GM12878 (cell line): ENCODE measurements at regions not wholly inside any gene's neighbourhood (a gene's known extent, or its start where the extent isn't known, plus 50 kb on each side); places are given as distances from the start of the nearest gene placed in this dataset.

Experiments
- ATAC-seq: fragments of 200-7000 bp; cut with Tn5 transposase; 3 replicates; pipeline ENCODE4 v1.9.1; 2020; ENCODE audit warnings: mild to moderate bottlenecking, moderate library complexity
- BruUV-seq: library from RNA; stranded (reverse); fragments of 400-500 nt; replicated peaks from 2 replicates; lab custom pipeline; 2021; lab: Mats Ljungman, UMichigan
- CTCF ChIA-PET: fragments of 300-600 bp; sonication (Branson Sonifier 250); formaldehyde crosslinking; extraction: SDS; loops from one replicate; lab custom pipeline; 2021; ENCODE audit warnings: inconsistent platforms; lab: Yijun Ruan, JAX
- POLR2A ChIA-PET: fragments of 350-600 bp; formaldehyde crosslinking; extraction: SDS; loops from one replicate; lab custom pipeline; 2021; ENCODE audit warnings: inconsistent platforms; lab: Charles Lee
- RAD21 ChIA-PET: fragments of 300-600 bp; sonication (Branson Sonifier 250); formaldehyde crosslinking; loops from one replicate; lab custom pipeline; 2023; ENCODE audit warnings: antibody characterized with exemption; ENCODE audit not compliant: unreplicated experiment; lab: Charles Lee
- SMC1A ChIA-PET: fragments of 300-600 bp; sonication (Branson Sonifier 250); formaldehyde crosslinking; loops from one replicate; lab custom pipeline; 2023; ENCODE audit not compliant: unreplicated experiment, uncharacterized antibody; lab: Charles Lee
- DNase-seq: peaks from one replicate; pipeline ENCODE4 v3.0.0-alpha.2; 2011; ENCODE audit warnings: low read depth, low spot score
- FAIRE-seq: peaks from 3 replicates; lab custom pipeline; 2011; peaks lifted over from hg19 to GRCh38; lab: Jason Lieb, UNC
- H2AFZ ChIP-seq: 2 replicates; pipeline ENCODE4 v1.6.0; 2011; ENCODE audit warnings: low read depth, low read length, control low read depth; ENCODE audit not compliant: control insufficient read depth
- H3K27ac ChIP-seq: 2 replicates; pipeline ENCODE4 v1.5.1; 2011; ENCODE audit warnings: control low read depth; ENCODE audit not compliant: control insufficient read depth, insufficient read depth
- H3K27me3 ChIP-seq, 2 experiments: replicated peaks in 1 of 2; 2 replicates each; pipeline versions ENCODE4 v1.6.0 to v1.6.1; 2011; ENCODE audit warnings: low read length in 1 of 2; ENCODE audit not compliant: control insufficient read depth in 2 of 2, insufficient read depth in 2 of 2
- H3K36me3 ChIP-seq, 2 experiments: 2 replicates each; pipeline ENCODE4 v1.5.1; 2011; ENCODE audit warnings: low read length in 1 of 2; ENCODE audit not compliant: control insufficient read depth in 2 of 2, insufficient read depth in 2 of 2
- H3K4me1 ChIP-seq: 2 replicates; pipeline ENCODE4 v1.6.1; 2011; ENCODE audit warnings: mild to moderate bottlenecking, low read length, moderate library complexity, mixed read lengths; ENCODE audit not compliant: control insufficient read depth, insufficient read depth
- H3K4me2 ChIP-seq: 2 replicates; pipeline ENCODE4 v1.6.0; 2011; ENCODE audit warnings: control low read depth; ENCODE audit not compliant: control insufficient read depth, insufficient read depth
- H3K4me3 ChIP-seq: fragments of 200-600 bp; sonication (generic); 2 replicates; pipeline ENCODE4 v1.5.1; 2016
- H3K79me2 ChIP-seq: 2 replicates; pipeline ENCODE4 v1.6.0; 2011; ENCODE audit warnings: low read length; ENCODE audit not compliant: control insufficient read depth, insufficient read depth
- H3K9ac ChIP-seq: 2 replicates; pipeline ENCODE4 v1.8.0; 2011; ENCODE audit warnings: low read length, control low read depth, mixed read lengths; ENCODE audit not compliant: control insufficient read depth, insufficient read depth
- H3K9me3 ChIP-seq: replicated peaks from 3 replicates; pipeline ENCODE4 v1.5.1; 2011; ENCODE audit warnings: mild to moderate bottlenecking, low read length; ENCODE audit not compliant: control insufficient read depth, insufficient read depth
- H4K20me1 ChIP-seq: 2 replicates; pipeline ENCODE4 v1.6.0; 2011; ENCODE audit not compliant: control insufficient read depth, insufficient read depth
- BCL11A ChIP-seq: IDR thresholded peaks from 2 replicates; pipeline ENCODE4 v1.6.1; 2011; ENCODE audit warnings: low read depth, low read length
- CREB1 ChIP-seq: IDR thresholded peaks from 2 replicates; pipeline ENCODE4 v1.6.1; 2012; ENCODE audit warnings: low read depth, mild to moderate bottlenecking, inconsistent platforms
- ELK1 ChIP-seq: IDR thresholded peaks from 2 replicates; pipeline ENCODE4 v1.6.1; 2012; ENCODE audit warnings: low read depth, low read length, improper control_type of control experiment
- ETV6 ChIP-seq, 2 experiments: fragments of 450-650 bp in 1 of 2; IDR thresholded peaks in 1 of 2; conservative IDR thresholded peaks in 1 of 2; 2 replicates each; pipeline ENCODE4 v1.6.1; 2014; ENCODE audit warnings: antibody characterized with exemption in 1 of 2, borderline replicate concordance in 1 of 2, low read depth in 1 of 2, mild to moderate bottlenecking in 1 of 2, moderate library complexity in 1 of 2
- EZH2 ChIP-seq: IDR thresholded peaks from 2 replicates; pipeline ENCODE4 v1.6.1; 2012; ENCODE audit warnings: low read depth, mild to moderate bottlenecking, control low read depth, inconsistent platforms, low read length, borderline replicate concordance; ENCODE audit not compliant: control insufficient read depth
- MYC ChIP-seq: IDR thresholded peaks from 2 replicates; pipeline ENCODE4 v1.6.1; 2011; ENCODE audit warnings: mild to moderate bottlenecking, low read length, moderate library complexity, inconsistent platforms; ENCODE audit not compliant: insufficient read depth, insufficient replicate concordance, insufficient read length, severe bottlenecking
- NFXL1 ChIP-seq: fragments of 450-650 bp; IDR thresholded peaks from 2 replicates; pipeline ENCODE4 v1.6.1; 2017; ENCODE audit warnings: antibody characterized with exemption, mild to moderate bottlenecking, borderline replicate concordance
- RELA ChIP-seq: fragments of 450-650 bp; IDR thresholded peaks from 2 replicates; pipeline ENCODE4 v1.8.0; 2014; ENCODE audit warnings: borderline replicate concordance; ENCODE audit not compliant: partially characterized antibody
- SKIL ChIP-seq: fragments of 450-650 bp; IDR thresholded peaks from 2 replicates; pipeline ENCODE4 v1.6.1; 2017; ENCODE audit warnings: mild to moderate bottlenecking, low read depth, inconsistent platforms; ENCODE audit not compliant: poor library complexity, severe bottlenecking
- SREBF1 ChIP-seq: IDR thresholded peaks from 2 replicates; pipeline ENCODE4 v1.6.1; 2012; ENCODE audit warnings: mild to moderate bottlenecking, low read length
- TCF3 ChIP-seq: IDR thresholded peaks from 2 replicates; pipeline ENCODE4 v1.6.1; 2012; ENCODE audit warnings: low read depth, mild to moderate bottlenecking, low read length, borderline replicate concordance; ENCODE audit not compliant: insufficient read depth
- YBX1 ChIP-seq: fragments of 450-650 bp; IDR thresholded peaks from 2 replicates; pipeline ENCODE4 v1.6.1; 2016; ENCODE audit warnings: antibody characterized with exemption
- ZBTB11 ChIP-seq: fragments of 450-650 bp; formaldehyde crosslinking; IDR thresholded peaks from 2 replicates; pipeline ENCODE4 v1.5.0; 2022; ENCODE audit warnings: mild to moderate bottlenecking, missing genetic modification characterization
- ZBTB33 ChIP-seq: fragments of 450-650 bp; IDR thresholded peaks from 2 replicates; pipeline ENCODE4 v1.6.1; 2017; ENCODE audit warnings: mild to moderate bottlenecking
- WGBS: methylation state at CpG from one replicate; pipeline ENCODE4 v1.1.6; 2016; ENCODE audit warnings: low lambda C conversion rate; ENCODE audit not compliant: insufficient replicate concordance, insufficient coverage; ENCODE audit errors: missing lambda C conversion rate; 5-methylcytosine and 5-hydroxymethylcytosine counted together
- in situ Hi-C: fragments of 300-500 bp; cut with MboI; formaldehyde crosslinking; loops from 9 replicates; pipeline ENCODE4 v1.14.3; 2018; ENCODE audit warnings: mixed read lengths
- intact Hi-C: fragments of 100-400 bp; cut with micrococcal nuclease; formaldehyde crosslinking; loops from one replicate; pipeline ENCODE4 v1.14.2; 2022; ENCODE audit not compliant: unreplicated experiment

DNA sequence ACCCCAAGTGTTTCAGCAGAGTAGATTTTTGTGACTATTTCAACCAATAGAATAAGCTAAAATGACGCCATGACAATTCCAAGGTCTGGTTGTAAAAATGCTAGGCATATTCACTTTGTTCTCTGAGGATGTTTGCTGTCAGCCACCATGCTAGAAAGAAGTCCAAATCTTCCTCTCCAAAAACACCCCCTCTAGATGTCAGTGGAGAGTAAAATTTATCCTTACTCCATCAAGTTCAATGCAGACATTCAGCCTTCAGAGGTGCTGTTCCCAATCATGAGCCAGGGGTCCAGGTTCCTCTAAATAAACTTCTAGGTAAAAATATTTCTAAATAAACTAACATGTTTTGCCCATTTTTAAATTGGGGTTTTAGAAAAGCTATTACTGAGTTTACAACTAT lies 395.4 kb upstream of the ADAMTS5 start:
- TF ChIP-seq SREBF1 = no peak
- no peak for TF ChIP-seq TCF3
- TF ChIP-seq EZH2 = no peak
- TF ChIP-seq BCL11A = no peak
- TF ChIP-seq YBX1 = no peak
- no peak for TF ChIP-seq NFXL1
- no peak for TF ChIP-seq RELA
- TF ChIP-seq SKIL = no peak
- TF ChIP-seq ZBTB33 = no peak
- TF ChIP-seq MYC = no peak
- no peak for TF ChIP-seq ZBTB11 (CRISPR knock-in tag)
- TF ChIP-seq ETV6 (conservative IDR thresholded peaks at IDR 0.05 in 1 of 2, IDR thresholded peaks at IDR 0.05 in 1 of 2; ENCODE audit: borderline replicate concordance in 1 of 2, low read depth in 1 of 2) = no peak
- no peak for TF ChIP-seq ELK1
- TF ChIP-seq CREB1 = no peak
- TF ChIP-seq, all 136 proteins: peak for 0
- H3K4me2 ChIP-seq = no peak overlapping the region
- no peaks in the 10 kb centered on the region for H3K27me3 ChIP-seq
- no peak for DNase-seq
- no peaks in the 10 kb centered on the region for H4K20me1 ChIP-seq
- no peak for ATAC-seq
- no peak overlapping the region for H3K9ac ChIP-seq
- no peak overlapping the region for H3K4me3 ChIP-seq
- H3K79me2 ChIP-seq = no peaks in the 10 kb centered on the region
- no peak for FAIRE-seq
- ChIA-PET CTCF (no interaction called here), SMC1A (no interaction called here), POLR2A (no interaction called here), RAD21 (no interaction called here)
- no peaks in the 10 kb centered on the region for H3K9me3 ChIP-seq
- H3K36me3 ChIP-seq = no peaks in the 10 kb centered on the region
- in situ Hi-C loops (no loop called here), intact Hi-C loops (no loop called here)
- no peak overlapping the region for H3K27ac ChIP-seq
- H3K4me1 ChIP-seq = no peaks in the 10 kb centered on the region
- BruUV-seq = no TSS peak
- 0% methylated on average over 1 of the region's 1 CpG for WGBS
- H2AFZ ChIP-seq = no peak overlapping the region
